Ascending aorta (tissue), 2 donors: ENCODE measurements at regions not wholly inside any gene's neighbourhood (a gene's known extent, or its start where the extent isn't known, plus 50 kb on each side); places are given as distances from the start of the nearest gene placed in this dataset.

ENCODE experiments used
- DNase-seq, 2 donors: peaks; one replicate each; pipeline ENCODE4 v3.0.0-alpha.2; 2019; ENCODE audit warnings: low spot score in 2 of 2
- H3K27ac ChIP-seq, 2 donors: fragments of 200-600 bp; sonication (generic); one replicate each; pipeline ENCODE4 v1.5.1; 2016 to 2017; ENCODE audit warnings: mild to moderate bottlenecking in 1 of 2
- H3K27me3 ChIP-seq: fragments of 200-600 bp; sonication (generic); one replicate; pipeline ENCODE4 v1.5.1; 2017
- H3K36me3 ChIP-seq, 2 donors: fragments of 200-600 bp; sonication (generic); one replicate each; pipeline ENCODE4 v1.5.1; 2016
- H3K4me1 ChIP-seq, 2 donors: fragments of 200-600 bp; sonication (generic); one replicate each; pipeline ENCODE4 v1.5.1; 2016 to 2017; ENCODE audit warnings: mild to moderate bottlenecking in 1 of 2
- H3K4me3 ChIP-seq, 2 donors: fragments of 200-600 bp; sonication (generic); one replicate each; pipeline ENCODE4 v1.5.1; 2016 to 2017; ENCODE audit warnings: mild to moderate bottlenecking in 1 of 2
- H3K9me3 ChIP-seq, 2 donors: fragments of 200-600 bp; sonication (generic); one replicate each; pipeline ENCODE4 v1.5.1; 2016
- intact Hi-C: fragments of 100-400 bp; cut with DNase I; formaldehyde crosslinking; loops from one replicate; pipeline ENCODE4 v1.15.1; 2023
- TF ChIP-seq, protein P1 (sequence below), 3 experiments: fragments of 200-600 bp in 2 of 3; fragments of 450-650 bp in 1 of 3; sonication (generic) in 2 of 3; IDR thresholded peaks; one replicate each; pipeline ENCODE4 v1.5.1; 2016 to 2019; ENCODE audit warnings: antibody characterized with exemption in 3 of 3, mild to moderate bottlenecking in 1 of 3, moderate library complexity in 1 of 3

DNA sequence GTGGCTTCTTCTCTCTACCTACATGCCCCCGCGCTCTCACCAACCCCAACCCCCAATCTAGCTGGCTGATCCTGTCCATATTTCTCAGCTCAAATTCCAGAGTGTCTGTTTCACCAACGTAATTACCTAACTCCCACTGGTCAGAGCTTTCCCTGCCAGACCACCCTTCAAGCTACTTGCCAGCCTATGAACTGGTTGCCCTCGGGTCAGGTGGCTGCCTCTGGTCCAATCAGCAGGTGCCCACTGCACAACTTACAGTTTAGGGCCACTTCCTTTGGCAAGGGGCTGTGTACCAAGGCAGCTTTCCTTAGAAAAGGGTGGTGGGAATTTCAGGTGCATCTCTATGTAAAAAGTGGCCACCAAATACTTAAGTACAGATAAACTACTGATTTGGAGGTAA lies 92.2 kb upstream of the SLC30A5 start:
- Histone ChIP-seq H3K4me3 (no peak overlapping the region), H3K9me3 (no peaks in the 10 kb centered on the region), H3K27me3 (no peaks in the 10 kb centered on the region), H3K27ac (no peak overlapping the region), H3K4me1 (no peaks in the 10 kb centered on the region), H3K36me3 (no peaks in the 10 kb centered on the region)
- TF ChIP-seq, protein P1, sequence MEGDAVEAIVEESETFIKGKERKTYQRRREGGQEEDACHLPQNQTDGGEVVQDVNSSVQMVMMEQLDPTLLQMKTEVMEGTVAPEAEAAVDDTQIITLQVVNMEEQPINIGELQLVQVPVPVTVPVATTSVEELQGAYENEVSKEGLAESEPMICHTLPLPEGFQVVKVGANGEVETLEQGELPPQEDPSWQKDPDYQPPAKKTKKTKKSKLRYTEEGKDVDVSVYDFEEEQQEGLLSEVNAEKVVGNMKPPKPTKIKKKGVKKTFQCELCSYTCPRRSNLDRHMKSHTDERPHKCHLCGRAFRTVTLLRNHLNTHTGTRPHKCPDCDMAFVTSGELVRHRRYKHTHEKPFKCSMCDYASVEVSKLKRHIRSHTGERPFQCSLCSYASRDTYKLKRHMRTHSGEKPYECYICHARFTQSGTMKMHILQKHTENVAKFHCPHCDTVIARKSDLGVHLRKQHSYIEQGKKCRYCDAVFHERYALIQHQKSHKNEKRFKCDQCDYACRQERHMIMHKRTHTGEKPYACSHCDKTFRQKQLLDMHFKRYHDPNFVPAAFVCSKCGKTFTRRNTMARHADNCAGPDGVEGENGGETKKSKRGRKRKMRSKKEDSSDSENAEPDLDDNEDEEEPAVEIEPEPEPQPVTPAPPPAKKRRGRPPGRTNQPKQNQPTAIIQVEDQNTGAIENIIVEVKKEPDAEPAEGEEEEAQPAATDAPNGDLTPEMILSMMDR (IDR thresholded peaks at IDR 0.05) = no peak
- intact Hi-C loops = loop anchor here (10.0 kb wide), 1 partner anchor 87 kb away; no protein-coding TSS in a partner anchor
- DNase-seq = no peak

DNA sequence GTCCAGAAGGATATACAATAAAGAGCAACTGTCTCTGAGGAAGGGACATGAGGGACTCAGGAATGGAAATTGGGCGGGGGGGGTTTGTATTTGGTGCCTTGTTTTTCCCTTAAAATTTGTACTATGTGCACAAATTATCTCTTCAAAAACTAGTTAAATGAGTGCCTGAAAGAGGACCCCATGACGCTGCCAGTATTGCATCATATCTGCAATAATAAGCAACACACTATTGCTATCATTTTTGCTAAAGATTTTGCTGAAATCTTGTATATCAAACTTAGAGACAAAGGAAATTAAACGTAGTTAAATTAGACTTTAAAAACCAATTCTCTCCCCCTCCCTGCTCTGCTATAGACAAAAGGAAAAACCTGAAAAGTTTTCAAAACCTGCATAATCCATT lies 89.7 kb upstream of the SLC30A5 start:
- DNase-seq = no peak
- H3K4me3 ChIP-seq = no peak overlapping the region
- H3K4me1 ChIP-seq = no peaks in the 10 kb centered on the region
- no peaks in the 10 kb centered on the region for H3K27me3 ChIP-seq
- intact Hi-C loops = loop anchor here (10.0 kb wide), 1 partner anchor 89 kb away; no protein-coding TSS in a partner anchor
- no peak overlapping the region for H3K27ac ChIP-seq
- no peaks in the 10 kb centered on the region for H3K36me3 ChIP-seq
- TF ChIP-seq, protein P1 (IDR thresholded peaks at IDR 0.05) = no peak
- no peaks in the 10 kb centered on the region for H3K9me3 ChIP-seq

DNA sequence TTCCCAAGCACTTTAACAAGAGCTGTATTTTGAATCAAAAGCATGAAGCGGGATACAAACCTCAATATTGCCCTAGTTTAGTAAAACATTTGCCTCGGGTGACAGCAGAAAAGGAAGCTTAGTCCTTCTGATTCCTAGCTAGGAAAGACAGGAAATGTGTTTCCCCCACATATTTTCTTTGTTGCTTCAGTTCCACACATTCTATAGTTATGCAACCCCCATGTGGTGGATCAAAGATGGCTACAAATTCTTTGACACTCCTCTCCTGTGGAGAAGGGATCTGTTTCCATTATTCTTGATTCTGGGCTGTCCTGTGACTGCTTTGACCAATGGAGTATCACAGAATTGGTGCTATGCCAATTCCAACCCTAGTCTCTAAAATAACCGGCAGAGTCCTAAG lies 89.1 kb upstream of the SLC30A5 start:
- no peaks in the 10 kb centered on the region for H3K36me3 ChIP-seq
- H3K4me1 ChIP-seq = no peaks in the 10 kb centered on the region
- no peak for DNase-seq
- H3K27me3 ChIP-seq = no peaks in the 10 kb centered on the region
- H3K9me3 ChIP-seq = no peaks in the 10 kb centered on the region
- TF ChIP-seq, protein P1 (IDR thresholded peaks at IDR 0.05) = no peak
- intact Hi-C loops = loop anchor here (10.0 kb wide), 1 partner anchor 90 kb away; no protein-coding TSS in a partner anchor
- no peak overlapping the region for H3K27ac ChIP-seq
- H3K4me3 ChIP-seq = no peak overlapping the region

DNA sequence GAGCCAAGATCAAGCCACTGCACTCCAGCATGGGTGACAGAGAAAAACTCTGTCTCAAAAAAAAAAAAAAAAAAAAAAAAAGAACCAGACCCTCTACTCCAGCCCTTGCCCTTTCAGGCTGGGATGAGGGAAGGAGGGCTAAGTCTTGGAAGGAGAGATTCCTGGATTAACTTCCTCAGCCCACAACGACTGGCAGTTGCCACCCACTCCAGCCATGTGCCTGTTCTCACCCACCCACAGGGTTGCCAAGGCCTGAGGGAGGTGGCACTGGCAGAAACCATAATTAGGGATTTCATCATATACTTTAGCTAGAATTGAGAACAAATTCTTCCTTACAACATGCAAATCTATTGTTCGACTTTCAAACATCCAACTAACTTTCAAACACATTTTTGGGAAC lies 87.8 kb upstream of the SLC30A5 start:
- Histone ChIP-seq H3K36me3 (no peaks in the 10 kb centered on the region), H3K9me3 (no peaks in the 10 kb centered on the region), H3K27ac (no peak overlapping the region), H3K4me1 (no peaks in the 10 kb centered on the region), H3K27me3 (no peaks in the 10 kb centered on the region), H3K4me3 (no peak overlapping the region)
- intact Hi-C loops = loop anchor here (10.0 kb wide), 1 partner anchor 91 kb away; no protein-coding TSS in a partner anchor
- TF ChIP-seq, protein P1 (IDR thresholded peaks at IDR 0.05) = no peak
- no peak for DNase-seq

DNA sequence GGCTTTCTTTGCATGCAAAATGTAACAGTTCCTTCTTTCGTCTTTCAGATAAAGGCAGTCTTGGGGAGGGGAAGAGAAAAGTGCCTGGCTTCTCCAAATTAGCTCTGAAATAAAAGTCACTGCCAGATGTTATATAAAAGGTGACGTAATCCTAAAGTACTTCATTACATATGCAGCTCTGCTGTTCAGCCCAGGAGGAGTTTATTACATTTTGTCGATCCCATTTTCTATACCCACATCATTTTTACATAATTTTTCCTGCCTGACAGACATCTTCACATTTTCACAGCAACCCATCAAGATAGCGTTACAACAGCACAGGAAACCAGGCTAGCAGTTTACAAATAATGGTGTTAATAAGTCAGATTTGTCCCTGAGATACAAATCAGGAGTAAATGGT lies 86.7 kb upstream of the SLC30A5 start:
- H3K4me1 ChIP-seq = no peaks in the 10 kb centered on the region
- H3K27me3 ChIP-seq = no peaks in the 10 kb centered on the region
- TF ChIP-seq, protein P1 (IDR thresholded peaks at IDR 0.05) = no peak
- H3K4me3 ChIP-seq = no peak overlapping the region
- DNase-seq = no peak
- no peaks in the 10 kb centered on the region for H3K9me3 ChIP-seq
- intact Hi-C loops = loop anchor here (10.0 kb wide), 1 partner anchor 92 kb away; no protein-coding TSS in a partner anchor
- no peak overlapping the region for H3K27ac ChIP-seq
- H3K36me3 ChIP-seq = no peaks in the 10 kb centered on the region
